GM19395 (cell line): ENCODE measurements at regions not wholly inside any gene's neighbourhood (a gene's known extent, or its start where the extent isn't known, plus 50 kb on each side); places are given as distances from the start of the nearest gene placed in this dataset.
"Not testable (repeated sequence)": the region's sequence is repeated elsewhere in the genome, so short reads cannot be mapped to it uniquely, and the experiment has no call there.

ENCODE experiments used
- ATAC-seq: cut with Tn5 transposase; IDR thresholded peaks from one replicate; pipeline ENCODE4 v1.9.1; 2021; ENCODE audit warnings: mild to moderate bottlenecking, moderate library complexity; ENCODE audit not compliant: unreplicated experiment

DNA sequence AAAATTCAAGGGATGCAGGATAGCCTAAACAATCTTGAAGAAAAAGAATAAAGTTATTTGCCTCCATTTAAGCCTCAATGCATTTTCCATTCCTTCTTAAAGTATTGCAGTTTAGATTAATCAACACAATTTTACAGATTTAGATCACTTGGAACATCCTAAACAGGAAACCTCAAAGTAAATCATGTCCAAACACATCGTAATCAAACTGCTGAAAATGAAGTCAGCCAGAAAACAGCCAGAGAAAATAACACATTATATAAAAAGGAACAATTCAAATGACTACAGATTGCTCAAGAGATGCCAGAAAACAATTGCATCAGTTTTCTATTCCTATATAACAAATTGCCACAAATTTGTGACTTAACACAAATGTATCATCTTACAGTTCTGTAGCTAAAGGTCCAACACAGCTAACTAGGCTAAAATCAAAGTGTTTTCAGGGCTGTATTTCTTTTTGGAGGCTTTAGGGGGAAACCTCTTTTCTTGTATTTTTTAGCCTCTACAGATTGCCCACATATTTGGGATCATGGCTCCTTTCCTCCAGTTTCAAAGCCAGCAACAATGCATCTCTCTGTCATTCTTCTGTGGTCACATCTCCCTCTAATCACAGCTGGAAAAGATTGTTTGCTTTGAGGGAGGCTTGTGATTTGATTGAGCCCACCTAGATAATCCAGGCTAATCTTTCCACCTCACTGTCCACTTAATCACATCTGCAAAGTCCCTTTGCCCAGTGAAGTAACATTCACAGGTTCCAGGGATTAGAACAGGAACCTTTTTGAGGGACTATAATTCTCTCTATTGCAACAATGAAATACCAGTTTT lies 543.3 kb upstream of the UBE2E2 start:
- ATAC-seq: no peak

DNA sequence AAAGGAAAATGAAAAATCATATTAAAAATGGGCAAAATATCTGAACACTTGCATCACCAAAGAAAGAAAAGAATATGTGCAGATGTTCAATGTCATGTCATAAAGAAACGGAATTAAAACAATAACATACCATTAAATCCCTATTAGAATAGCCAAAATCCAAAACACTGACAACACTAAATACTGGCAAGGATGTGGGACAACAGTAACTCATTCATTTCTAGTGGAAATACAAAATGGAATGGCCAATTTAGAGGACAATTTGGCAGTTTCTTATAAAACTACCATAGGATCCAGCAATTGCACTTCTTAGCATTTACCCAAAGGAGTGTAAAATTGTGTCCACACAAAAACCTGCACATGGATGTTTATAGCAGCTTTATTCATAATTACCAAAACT lies 542.5 kb upstream of the UBE2E2 start:
- no peak for ATAC-seq

DNA sequence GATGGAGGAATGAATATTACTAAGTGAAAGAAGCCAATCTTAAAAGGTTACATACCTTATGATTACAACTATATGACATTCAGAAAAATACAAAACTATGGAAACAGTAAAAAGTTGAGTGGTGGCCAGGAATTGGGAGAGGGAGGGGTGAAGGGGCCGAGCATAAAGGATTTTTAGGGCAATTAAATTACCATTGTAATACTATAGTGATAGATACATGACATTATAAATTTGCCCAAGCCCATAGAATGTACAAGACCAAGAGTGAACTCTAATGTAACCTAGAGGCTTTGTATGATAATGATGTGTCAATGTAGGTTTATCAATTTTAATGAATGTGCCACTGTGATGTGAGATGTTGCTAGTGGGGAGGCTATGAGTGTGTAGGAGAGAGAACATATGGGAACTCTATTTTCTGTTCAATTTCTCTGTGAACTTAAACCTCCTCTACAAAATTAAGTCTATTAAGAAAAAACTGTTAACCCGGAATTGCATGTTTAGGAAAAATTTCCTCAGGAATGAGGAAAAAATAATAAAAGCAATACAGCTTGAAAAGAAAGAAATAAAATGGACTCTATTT lies 541.9 kb upstream of the UBE2E2 start:
- ATAC-seq: no peak

DNA sequence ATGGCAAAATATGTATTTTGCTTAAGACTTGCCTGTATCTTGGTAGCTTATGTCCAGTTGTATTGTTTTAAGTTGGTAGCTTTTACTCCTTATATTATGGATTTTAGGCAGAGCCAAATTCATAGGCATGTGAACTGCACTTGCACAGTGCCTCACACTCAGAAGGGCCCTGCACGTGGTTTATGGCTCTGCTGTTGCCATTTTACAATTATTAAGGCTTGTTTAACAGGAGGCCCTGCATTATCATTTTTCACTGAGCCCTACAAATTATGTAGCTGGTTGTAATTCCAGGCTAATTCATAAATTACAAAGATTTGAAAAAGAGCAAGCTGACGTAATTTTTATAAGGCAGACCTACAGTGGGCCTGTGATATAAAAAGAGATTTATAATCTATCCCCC lies 537.6 kb upstream of the UBE2E2 start:
- ATAC-seq: no peak

DNA sequence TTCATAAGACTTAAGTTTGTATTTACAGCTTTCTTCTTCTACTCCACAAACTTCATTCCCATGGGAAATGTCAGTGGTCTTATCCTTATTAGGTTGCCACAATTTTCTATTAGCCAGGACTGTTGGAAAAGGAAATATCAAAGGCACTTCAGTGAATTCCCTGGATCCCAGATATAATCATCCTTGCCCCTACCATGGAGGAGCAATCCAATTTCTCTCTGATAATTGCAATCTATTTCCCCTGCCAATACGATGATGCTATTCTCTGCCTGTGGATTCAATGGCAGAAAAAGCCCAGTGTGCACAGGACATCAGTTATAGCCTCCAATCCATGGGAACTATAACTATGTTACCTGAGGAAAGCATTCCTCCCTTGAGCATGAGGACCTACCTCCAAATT lies 536.4 kb upstream of the UBE2E2 start:
- no peak for ATAC-seq

DNA sequence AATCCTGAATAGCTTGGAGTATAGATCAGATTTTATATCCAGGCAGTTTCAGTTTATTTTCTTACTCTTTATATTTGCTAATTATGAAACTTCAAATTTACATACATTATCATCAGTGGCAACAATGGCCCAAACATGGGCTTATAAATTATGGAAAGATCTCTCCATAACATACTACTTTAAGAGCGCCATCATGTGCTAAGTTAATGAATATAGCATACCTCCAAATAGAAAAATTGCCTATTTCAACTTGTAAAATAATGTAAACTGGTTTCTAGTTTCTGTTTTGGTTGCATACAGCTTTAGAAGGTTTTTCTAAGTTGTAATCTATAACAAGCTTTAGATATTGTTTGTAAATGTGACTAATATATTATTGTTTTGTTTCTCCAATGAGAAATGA lies 531.3 kb upstream of the UBE2E2 start:
- no peak for ATAC-seq

DNA sequence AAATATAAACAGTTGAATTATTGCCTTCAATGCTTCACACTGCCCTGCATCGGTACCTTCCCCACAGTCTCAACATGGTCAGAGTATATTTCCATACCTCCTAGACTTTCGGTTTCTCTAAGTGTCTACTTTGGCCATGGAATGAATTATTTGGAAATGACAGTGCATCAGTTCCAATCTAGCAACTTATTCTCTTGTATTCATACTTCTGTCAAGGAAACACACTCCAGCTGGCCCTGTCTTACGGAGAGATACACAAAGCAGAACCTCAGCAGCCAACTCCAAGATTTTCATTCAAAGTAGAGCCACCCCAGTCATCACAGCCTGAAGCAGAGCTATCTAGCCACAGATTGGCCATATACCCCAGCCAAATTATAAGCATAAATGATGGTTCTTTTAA lies 518.4 kb upstream of the UBE2E2 start:
- no peak for ATAC-seq

DNA sequence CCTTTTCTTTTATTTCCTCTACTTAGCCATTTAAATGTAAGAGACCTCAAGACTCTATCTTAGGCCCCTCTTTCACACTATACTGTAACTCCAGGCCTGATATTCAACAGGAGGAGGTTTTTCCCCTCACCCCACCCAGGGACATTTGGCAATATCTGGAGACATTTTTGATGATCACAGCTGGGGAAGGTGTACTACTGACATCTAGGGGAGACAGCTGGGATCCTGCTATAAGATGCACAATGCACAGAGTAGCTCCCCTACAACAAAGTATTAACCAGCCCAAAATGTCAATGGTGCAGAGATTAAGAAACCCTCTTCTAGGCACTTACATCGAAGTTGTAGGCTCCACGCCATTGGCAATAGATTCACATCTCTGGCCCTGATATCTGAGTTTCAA lies 517.5 kb upstream of the UBE2E2 start:
- peak; percentile 57 for ATAC-seq

DNA sequence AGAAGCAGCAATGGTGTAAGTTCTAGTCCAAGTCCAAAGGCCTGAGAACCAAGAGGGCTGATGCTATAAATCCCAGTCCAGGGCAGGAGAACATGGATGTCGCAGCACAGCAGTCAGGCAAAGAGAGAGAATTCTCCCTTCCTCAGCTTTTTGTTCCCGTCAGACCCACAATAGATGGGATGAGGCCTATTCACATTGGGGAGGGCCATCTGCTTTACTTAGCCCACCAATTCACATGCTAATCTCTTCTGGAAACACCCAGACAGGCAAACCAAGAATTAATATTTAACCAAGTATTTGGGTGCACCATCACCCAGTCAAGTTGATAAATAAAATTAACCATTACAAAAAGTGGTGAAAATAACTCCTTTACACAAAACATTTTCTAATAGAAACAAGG lies 511.7 kb upstream of the UBE2E2 start:
- no peak for ATAC-seq

DNA sequence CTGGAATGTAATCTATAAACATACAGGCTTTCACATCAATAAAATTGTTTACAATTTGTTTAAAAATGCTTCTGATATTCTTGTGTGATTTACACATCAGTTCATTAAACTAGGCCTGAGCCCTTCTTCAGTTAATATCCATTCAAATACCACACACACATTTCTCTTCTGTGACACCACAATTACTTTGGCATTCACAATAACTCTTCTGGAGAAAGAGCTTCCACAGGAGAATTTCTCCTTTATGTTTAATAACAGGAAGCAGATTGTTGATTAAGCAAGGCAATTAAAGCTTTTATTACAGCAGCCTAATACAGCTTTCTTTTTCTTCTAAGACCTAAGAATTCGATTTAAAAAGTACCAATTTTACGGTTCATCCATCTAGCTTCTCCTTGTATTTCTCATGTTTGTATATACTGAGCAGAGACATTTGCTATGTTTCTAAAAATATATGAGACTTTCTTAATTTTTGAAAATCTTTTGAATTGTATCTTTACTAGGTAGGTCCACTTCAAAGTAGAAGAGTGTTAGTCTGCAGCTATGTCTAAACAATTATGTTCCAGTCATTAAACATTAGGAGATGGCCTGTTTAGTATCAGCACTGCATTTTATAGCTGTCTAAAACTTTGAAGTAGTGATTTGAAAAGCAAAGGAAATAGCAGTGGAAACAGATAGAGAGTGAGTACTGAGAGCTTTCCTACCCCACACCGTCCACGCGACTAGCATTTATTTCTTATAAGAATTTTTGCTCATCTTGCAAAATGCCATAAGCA lies 511.1 kb upstream of the UBE2E2 start:
- no peak for ATAC-seq

DNA sequence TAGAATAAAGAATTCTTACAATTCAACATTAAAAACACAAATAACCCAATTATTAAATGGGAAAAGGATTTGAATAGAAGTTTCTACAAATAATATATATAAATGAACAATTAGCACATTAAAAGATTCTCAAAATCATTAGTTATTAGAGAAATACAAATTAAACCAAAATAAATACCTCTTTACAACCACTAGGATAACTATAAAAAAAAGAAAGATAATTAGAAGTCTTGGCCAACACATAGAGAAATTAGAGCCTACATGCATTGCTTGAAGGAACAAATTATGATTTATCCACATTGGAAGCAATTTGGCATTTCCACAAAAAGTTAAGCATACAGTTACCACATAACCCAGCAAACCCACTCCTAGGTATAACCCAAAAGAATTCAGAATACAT lies 502.3 kb upstream of the UBE2E2 start:
- ATAC-seq: no peak

DNA sequence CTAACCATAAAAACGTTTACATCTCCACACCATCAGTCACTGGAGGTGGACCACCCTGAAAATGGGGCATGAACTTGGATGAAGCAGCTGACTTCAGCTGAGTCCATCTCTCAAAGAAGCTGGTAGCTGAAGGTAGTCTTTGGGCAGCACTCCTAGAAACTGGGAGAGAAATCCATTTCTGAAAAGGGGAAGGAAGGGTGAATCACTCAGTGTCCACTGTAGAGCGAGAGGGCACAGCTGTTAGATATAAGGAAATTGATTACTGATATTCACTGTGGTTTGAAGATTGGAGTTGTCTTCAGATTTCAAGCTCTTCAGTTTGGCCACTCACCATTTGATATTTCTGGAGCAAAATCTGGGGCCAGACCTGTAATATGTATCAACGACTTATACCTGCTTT lies 499.0 kb upstream of the UBE2E2 start:
- no peak for ATAC-seq

DNA sequence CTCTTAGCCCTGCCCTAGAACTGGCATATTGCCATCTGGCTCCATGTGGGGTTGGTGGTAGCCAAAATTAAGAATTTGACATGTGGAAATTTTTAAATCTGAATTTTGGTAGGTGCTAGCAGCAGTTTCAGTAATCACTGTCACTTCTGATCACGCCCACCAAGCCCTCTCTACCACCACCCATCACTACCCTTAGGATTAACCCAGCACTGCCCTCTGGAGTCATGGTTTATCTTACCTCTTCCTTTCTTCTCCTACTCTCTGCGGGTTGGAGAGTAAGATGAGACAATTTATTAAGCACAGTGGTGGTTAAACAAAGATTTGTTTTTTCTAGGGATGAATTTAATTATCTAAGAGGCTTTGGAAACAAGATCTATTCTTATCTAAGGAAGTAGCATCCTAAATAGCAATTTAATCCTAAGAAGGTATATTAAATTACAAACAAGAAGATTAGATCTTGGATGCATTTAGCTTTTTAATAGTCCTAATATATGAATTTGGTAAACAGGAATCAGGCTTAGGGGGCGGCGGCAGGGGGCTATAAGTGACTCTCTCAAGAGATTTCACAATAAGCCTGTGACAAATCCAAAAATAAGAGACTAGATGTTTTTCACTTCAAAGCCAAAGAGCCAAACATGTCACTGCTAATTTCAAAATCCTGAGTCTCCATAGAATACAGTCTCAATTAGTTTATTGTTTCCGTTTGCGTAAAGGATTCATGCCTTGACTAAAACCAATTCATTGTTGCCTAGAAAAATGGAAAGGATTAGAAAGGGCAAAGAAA lies 498.4 kb upstream of the UBE2E2 start:
- no peak for ATAC-seq

DNA sequence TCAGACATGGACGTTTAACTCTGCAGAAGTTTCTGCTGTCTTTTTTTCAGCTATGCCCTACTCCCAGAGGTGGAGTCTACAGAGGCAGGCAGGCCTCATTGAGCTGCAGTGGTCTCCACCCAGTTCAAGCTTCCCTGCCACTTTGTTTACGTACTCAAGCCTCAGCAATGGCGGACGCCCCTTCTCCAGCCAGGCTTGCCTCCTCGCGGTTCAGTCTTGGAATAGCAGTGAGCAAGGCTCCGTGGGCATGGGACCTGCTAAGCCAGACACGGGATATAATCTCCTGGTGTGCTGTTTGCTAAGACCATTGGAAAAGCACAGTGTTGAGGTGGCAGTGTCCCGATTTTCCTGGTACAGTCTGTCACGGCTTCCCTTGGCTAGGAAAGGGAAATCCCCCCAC lies 496.2 kb upstream of the UBE2E2 start:
- ATAC-seq: not testable (repeated sequence)

DNA sequence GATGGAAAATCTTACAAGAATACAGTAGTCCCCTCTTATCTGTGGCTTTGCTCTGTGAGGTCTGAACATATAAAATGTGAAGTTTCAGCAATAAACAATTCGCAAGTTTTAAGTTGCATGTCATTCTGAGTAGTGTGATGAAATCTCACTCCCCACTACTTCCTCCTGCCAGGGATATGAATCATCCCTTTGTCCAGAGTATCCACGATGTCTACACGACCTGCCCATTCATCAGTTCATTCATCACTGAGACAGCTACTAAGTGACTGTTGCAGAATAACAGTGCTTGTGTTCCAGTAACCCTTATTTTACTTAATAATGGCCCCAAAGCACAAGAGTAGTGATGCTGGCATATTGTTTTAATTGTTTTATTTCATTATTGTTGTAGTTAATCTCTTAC lies 489.2 kb upstream of the UBE2E2 start:
- no peak for ATAC-seq

DNA sequence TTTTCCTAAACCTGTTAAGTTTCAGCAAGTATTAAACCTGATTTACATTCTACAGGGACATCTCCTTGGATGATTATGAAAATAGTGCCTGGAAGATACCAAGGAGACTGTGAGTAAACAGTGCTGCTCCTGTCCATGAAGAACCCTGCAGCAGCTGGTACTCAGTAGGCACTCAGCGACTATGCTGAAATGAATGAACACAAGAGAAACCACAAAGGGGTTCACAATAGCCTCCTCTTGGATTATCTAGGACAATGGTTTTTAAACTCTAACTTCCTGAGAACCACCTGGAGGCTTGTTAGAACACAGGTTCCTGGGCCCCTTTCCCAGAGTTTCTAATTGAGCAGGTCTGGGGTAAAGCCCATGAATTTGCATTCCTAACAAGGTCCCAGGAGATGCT lies 488.4 kb upstream of the UBE2E2 start:
- ATAC-seq: no peak

DNA sequence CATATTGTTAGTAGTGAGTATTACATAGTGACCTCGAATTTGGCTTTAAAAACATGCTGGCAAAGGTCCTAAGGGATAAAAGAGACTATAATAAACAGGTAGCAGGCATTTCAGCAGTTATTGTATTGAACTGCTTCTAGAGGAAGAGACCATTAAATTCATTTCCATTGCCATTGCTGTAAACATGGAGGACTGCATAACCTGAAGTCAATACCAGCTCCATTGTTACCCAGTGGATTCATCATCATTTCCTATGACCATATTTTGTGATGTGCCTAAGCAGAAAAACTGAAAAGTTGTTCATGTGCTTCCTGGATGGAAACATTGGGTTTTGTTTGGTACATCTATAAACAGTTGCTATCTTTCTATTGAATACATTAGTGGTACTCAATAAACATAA lies 482.5 kb upstream of the UBE2E2 start:
- no peak for ATAC-seq

DNA sequence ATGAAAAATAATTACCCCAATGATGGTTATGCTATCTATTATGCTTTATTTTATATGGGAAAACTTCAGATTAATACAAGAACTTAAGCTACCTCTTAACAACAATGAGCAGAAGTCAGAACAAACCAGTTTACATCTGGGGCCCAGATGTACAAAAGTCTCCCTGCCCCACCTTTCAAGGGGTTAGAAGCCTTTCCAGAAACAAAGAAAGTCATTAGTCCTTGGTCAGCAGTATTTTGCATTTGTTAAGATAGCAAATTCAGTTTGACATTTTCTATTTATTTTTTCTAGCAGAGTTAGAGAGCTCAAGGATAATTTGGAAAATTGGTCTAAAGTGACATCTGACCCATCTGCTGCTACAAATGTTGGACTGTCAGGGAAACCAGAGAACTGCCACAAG lies 478.7 kb upstream of the UBE2E2 start:
- no peak for ATAC-seq

DNA sequence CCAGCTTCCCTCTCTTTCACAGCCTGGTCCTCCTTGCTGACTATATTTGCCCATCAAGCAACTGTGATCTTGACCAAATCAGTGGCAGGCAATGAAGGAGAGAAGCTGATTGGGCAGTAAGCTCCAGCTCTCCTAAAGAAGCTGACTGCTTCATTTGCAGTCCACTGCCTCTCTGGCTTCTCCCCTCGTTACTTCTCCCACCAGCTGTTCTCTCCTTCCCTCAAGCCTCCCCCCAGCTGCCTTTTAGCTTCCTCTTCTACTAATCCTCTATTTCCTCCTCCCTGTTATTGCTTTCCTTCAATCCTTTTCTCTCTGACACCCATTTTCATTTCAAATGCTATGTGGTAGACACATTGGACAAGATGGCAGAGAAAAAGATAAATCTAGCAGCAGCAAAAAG lies 474.7 kb upstream of the UBE2E2 start:
- no peak for ATAC-seq

DNA sequence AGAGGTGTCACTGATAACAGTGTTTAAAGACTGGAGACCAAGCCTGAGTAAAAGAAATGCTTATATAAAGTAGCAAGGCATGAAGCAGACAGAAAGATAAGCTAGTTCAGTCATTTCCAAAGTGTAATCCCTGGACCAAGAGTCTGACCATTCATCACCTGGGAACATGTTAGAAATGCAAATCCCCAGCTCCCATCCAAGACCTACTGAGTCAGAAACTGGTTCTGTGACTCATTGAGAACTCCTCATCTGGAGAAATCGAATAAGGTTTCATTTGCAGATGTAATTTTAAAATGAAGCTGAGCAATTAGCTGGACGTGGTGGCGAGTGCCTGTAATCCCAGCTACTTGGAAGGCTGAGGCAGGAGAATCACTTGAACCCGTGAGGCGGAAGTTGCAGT lies 473.9 kb upstream of the UBE2E2 start:
- no peak for ATAC-seq

DNA sequence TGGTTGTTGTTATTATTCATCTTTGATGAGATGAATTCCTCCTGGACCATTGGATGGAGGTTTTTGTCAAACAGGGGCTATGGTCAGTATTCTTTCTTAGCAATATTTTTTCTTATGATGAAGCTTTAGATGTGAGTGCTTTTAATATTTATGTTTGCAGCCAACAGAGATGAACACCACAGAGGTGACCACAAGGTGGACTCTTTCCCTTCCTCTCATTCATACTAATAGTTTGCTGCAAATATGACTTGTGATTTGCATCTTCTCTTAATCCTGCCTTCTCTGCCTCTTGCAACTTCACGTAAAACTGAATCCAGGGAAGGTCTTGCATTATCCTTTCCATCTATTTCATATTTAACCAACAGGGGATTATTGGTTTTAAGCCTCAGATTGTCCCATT lies 473.1 kb upstream of the UBE2E2 start:
- no peak for ATAC-seq
